HCT116 (cell line): ENCODE measurements at regions not wholly inside any gene's neighbourhood (a gene's known extent, or its start where the extent isn't known, plus 50 kb on each side); places are given as distances from the start of the nearest gene placed in this dataset.

Experiments
- ATAC-seq: fragments of 200-7000 bp; cut with Tn5 transposase; 2 replicates; pipeline ENCODE4 v1.9.1; 2020; ENCODE audit warnings: mild to moderate bottlenecking, moderate library complexity
- BruUV-seq: library from RNA; stranded (reverse); fragments of 400-500 nt; replicated peaks from 2 replicates; lab custom pipeline; 2021; lab: Mats Ljungman, UMichigan
- CTCF ChIA-PET: fragments of 300-600 bp; sonication (Branson Sonifier 250); formaldehyde crosslinking; loops from one replicate; lab custom pipeline; 2021; ENCODE audit warnings: antibody characterized with exemption; lab: Charles Lee
- POLR2A ChIA-PET: fragments of 300-600, 350-600 bp; sonication (Branson Sonifier 250); formaldehyde crosslinking; loops from one replicate; lab custom pipeline; 2021; ENCODE audit warnings: antibody characterized with exemption; lab: Charles Lee
- RAD21 ChIA-PET, 2 experiments: fragments of 300-600 bp; sonication (Branson Sonifier 250); formaldehyde crosslinking; loops; one replicate each; lab custom pipeline; 2023; ENCODE audit warnings: low total read pairs in 2 of 2; ENCODE audit not compliant: uncharacterized antibody in 2 of 2, unreplicated experiment in 2 of 2, low non-redundant PET in 1 of 2; lab: Charles Lee
- DNase-seq: peaks from one replicate; pipeline ENCODE4 v3.0.0-alpha.2; 2010; ENCODE audit warnings: low read depth, low spot score
- H2AFZ ChIP-seq: fragments of 200-600 bp; shearing (Covaris generic), sonication (generic); 2 replicates; pipeline ENCODE4 v1.6.1; 2017; ENCODE audit warnings: low read depth, mixed run types, mixed read lengths, antibody characterized with exemption, low read length; ENCODE audit not compliant: poor library complexity, severe bottlenecking
- H3K27ac ChIP-seq: 2 replicates; pipeline ENCODE4 v1.5.1; 2012; ENCODE audit warnings: low read depth, low read length
- H3K27me3 ChIP-seq: fragments of 200-600 bp; sonication (generic); 2 replicates; pipeline ENCODE4 v1.6.1; 2016; ENCODE audit warnings: mixed run types, low read length, mixed read lengths; ENCODE audit not compliant: insufficient read depth
- H3K36me3 ChIP-seq, 2 experiments: fragments of 200-500 bp in 1 of 2; fragments of 200-600 bp in 1 of 2; sonication (Bioruptor generic) in 1 of 2; sonication (generic) in 1 of 2; 2 replicates each; pipeline versions ENCODE4 v1.5.1 to v1.6.1; 2014 to 2016; ENCODE audit warnings: low read length in 2 of 2, inconsistent platforms in 1 of 2, mixed read lengths in 1 of 2, mixed run types in 1 of 2; ENCODE audit not compliant: insufficient read depth in 2 of 2, control insufficient read depth in 1 of 2
- H3K4me1 ChIP-seq, 2 experiments: fragments of 200-600 bp in 1 of 2; sonication (generic) in 1 of 2; 2 replicates each; pipeline versions ENCODE4 v1.5.1 to v1.6.1; 2012 to 2017; ENCODE audit warnings: low read length in 2 of 2, inconsistent platforms in 1 of 2, mild to moderate bottlenecking in 1 of 2, mixed read lengths in 1 of 2, mixed run types in 1 of 2, moderate library complexity in 1 of 2; ENCODE audit not compliant: insufficient read depth in 2 of 2, control insufficient read depth in 1 of 2
- H3K4me2 ChIP-seq: fragments of 200-600 bp; sonication (generic); 2 replicates; pipeline ENCODE4 v1.6.1; 2017; ENCODE audit warnings: mixed run types, low read length, mixed read lengths
- H3K4me3 ChIP-seq, 2 experiments: fragments of 200-600 bp in 1 of 2; sonication (generic) in 1 of 2; replicated peaks in 1 of 2; 2 replicates each; pipeline ENCODE4 v1.5.1; 2011 to 2016; ENCODE audit warnings: low read length in 2 of 2, control low read depth in 1 of 2, low read depth in 1 of 2, mild to moderate bottlenecking in 1 of 2, mixed read lengths in 1 of 2, mixed run types in 1 of 2
- H3K79me2 ChIP-seq: fragments of 200-600 bp; sonication (generic); 2 replicates; pipeline ENCODE4 v1.6.1; 2017; ENCODE audit warnings: mild to moderate bottlenecking, mixed run types, low read length, moderate library complexity, mixed read lengths; ENCODE audit not compliant: insufficient read depth
- H3K9ac ChIP-seq: fragments of 200-600 bp; sonication (generic); 2 replicates; pipeline ENCODE4 v1.6.1; 2016; ENCODE audit warnings: low read length, mixed read lengths
- H3K9me2 ChIP-seq: fragments of 200-600 bp; sonication (generic), shearing (Covaris generic); 2 replicates; pipeline ENCODE4 v1.6.1; 2017; ENCODE audit warnings: mixed run types, mild to moderate bottlenecking, moderate library complexity; ENCODE audit not compliant: insufficient read depth
- H3K9me3 ChIP-seq, 2 experiments: fragments of 200-500 bp in 1 of 2; fragments of 200-600 bp in 1 of 2; sonication (Bioruptor generic) in 1 of 2; sonication (generic) in 1 of 2; 2 replicates each; pipeline ENCODE4 v1.6.1; 2014 to 2017; ENCODE audit warnings: low read length in 2 of 2, mixed read lengths in 2 of 2, inconsistent platforms in 1 of 2, low read depth in 1 of 2, mild to moderate bottlenecking in 1 of 2, mixed run types in 1 of 2, moderate library complexity in 1 of 2; ENCODE audit not compliant: control insufficient read depth in 1 of 2, insufficient read depth in 1 of 2
- H4K20me1 ChIP-seq: fragments of 200-600 bp; sonication (generic), shearing (Covaris generic); 2 replicates; pipeline ENCODE4 v1.6.1; 2017; ENCODE audit warnings: mixed run types, mild to moderate bottlenecking, moderate library complexity; ENCODE audit not compliant: insufficient read depth
- CBX3 ChIP-seq: IDR thresholded peaks from 2 replicates; pipeline ENCODE4 v1.6.1; 2012; ENCODE audit warnings: low read depth
- CEBPB ChIP-seq: IDR thresholded peaks from 2 replicates; pipeline ENCODE4 v1.6.1; 2012; ENCODE audit warnings: low read depth
- CTCF ChIP-seq, 3 experiments: fragments of 200-600 bp in 1 of 3; sonication (generic) in 1 of 3; IDR thresholded peaks in 2 of 3; conservative IDR thresholded peaks in 1 of 3; 2 replicates each; pipeline ENCODE4 v1.5.1; 2012 to 2017; ENCODE audit warnings: low read depth in 2 of 3, low read length in 2 of 3, antibody characterized with exemption in 1 of 3, borderline replicate concordance in 1 of 3, control low read depth in 1 of 3, mild to moderate bottlenecking in 1 of 3, mixed read lengths in 1 of 3, mixed run types in 1 of 3, moderate library complexity in 1 of 3; ENCODE audit not compliant: insufficient read depth in 1 of 3
- ELF1 ChIP-seq: IDR thresholded peaks from 2 replicates; pipeline ENCODE4 v1.6.1; 2012; ENCODE audit warnings: low read depth, borderline replicate concordance
- EZH2 ChIP-seq: fragments of 200-600 bp; sonication (generic); IDR thresholded peaks from 2 replicates; pipeline ENCODE4 v1.6.1; 2017; ENCODE audit warnings: antibody characterized with exemption, mixed run types
- EZH2phosphoT487 ChIP-seq: fragments of 200-600 bp; IDR thresholded peaks from 2 replicates; pipeline ENCODE4 v1.6.1; 2018; ENCODE audit warnings: antibody characterized with exemption, borderline replicate concordance
- FOSL1 ChIP-seq: IDR thresholded peaks from 2 replicates; pipeline ENCODE4 v1.6.1; 2012; ENCODE audit warnings: low read depth
- JUND ChIP-seq: IDR thresholded peaks from 2 replicates; pipeline ENCODE4 v1.6.1; 2012
- MAX ChIP-seq: IDR thresholded peaks from 2 replicates; pipeline ENCODE4 v1.6.1; 2012
- POLR2A ChIP-seq: IDR thresholded peaks from 2 replicates; pipeline ENCODE4 v1.7.0; 2011; ENCODE audit warnings: borderline replicate concordance; ENCODE audit not compliant: insufficient read depth, insufficient read length; ENCODE audit errors: extremely low read depth
- RAD21 ChIP-seq: IDR thresholded peaks from 2 replicates; pipeline ENCODE4 v1.6.1; 2012; ENCODE audit warnings: low read depth, mild to moderate bottlenecking
- SIN3A ChIP-seq: IDR thresholded peaks from 2 replicates; pipeline ENCODE4 v1.6.1; 2012; ENCODE audit warnings: low read depth
- SP1 ChIP-seq: IDR thresholded peaks from 2 replicates; pipeline ENCODE4 v1.6.1; 2012; ENCODE audit warnings: low read depth
- SRF ChIP-seq: IDR thresholded peaks from 2 replicates; pipeline ENCODE4 v1.6.1; 2012; ENCODE audit warnings: low read depth
- TCF7L2 ChIP-seq: IDR thresholded peaks from 2 replicates; pipeline ENCODE4 v1.7.0; 2011; ENCODE audit warnings: borderline replicate concordance, inconsistent platforms; ENCODE audit not compliant: insufficient read depth, insufficient read length; ENCODE audit errors: extremely low read depth
- ZFX ChIP-seq: fragments of 450-650 bp; IDR thresholded peaks from 2 replicates; pipeline ENCODE4 v1.6.1; 2017
- ZNF274 ChIP-seq: fragments of 200-500 bp; sonication (Bioruptor generic); IDR thresholded peaks from 2 replicates; pipeline ENCODE4 v1.6.1; 2014; ENCODE audit warnings: mild to moderate bottlenecking, low read depth, low read length, inconsistent platforms
- intact Hi-C: fragments of 100-400 bp; cut with micrococcal nuclease; formaldehyde crosslinking; loops from 2 replicates; pipeline ENCODE4 v1.10.0; 2022
- TF ChIP-seq, protein P1 (sequence below): IDR thresholded peaks from 2 replicates; pipeline ENCODE4 v1.6.1; 2012; ENCODE audit warnings: low read depth
- TF ChIP-seq, protein P2 (sequence below): IDR thresholded peaks from 2 replicates; pipeline ENCODE4 v1.6.1; 2011; ENCODE audit warnings: mild to moderate bottlenecking, low read length, moderate library complexity; ENCODE audit not compliant: insufficient replicate concordance; ENCODE audit errors: extremely low read depth
- TF ChIP-seq, protein P3 (sequence below): IDR thresholded peaks from 2 replicates; pipeline ENCODE4 v1.6.1; 2012

DNA sequence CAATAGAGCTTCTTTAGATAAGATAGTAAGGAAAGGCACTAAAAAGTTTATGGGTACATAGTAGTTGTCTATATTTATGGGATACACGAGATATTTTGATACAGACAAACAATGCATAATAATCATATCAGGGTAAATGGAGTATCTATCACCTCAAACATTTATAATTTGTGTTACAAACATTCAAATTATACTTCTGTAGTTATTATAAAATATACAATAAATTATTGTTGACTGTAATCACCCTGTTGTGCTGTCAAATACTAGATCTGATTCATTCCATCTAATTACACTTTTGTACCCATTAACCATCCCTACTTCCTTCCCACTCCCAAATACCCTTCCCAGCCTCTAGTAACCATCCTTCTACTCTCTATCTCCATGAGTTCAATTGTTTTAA is 179.7 kb downstream of the FOXG1 start:
- no peaks in the 10 kb centered on the region for H4K20me1 ChIP-seq
- TF ChIP-seq TCF7L2 (no peak), CTCF (IDR thresholded peaks at IDR 0.05 in 2 of 3, conservative IDR thresholded peaks at IDR 0.05 in 1 of 3; ENCODE audit: borderline replicate concordance in 1 of 3, insufficient read depth in 1 of 3, low read depth in 2 of 3, low read length in 2 of 3) (no peak), CBX3 (no peak), ZNF274 (no peak), EZH2phosphoT487 (no peak), SIN3A (no peak), MAX (no peak), FOSL1 (no peak), SRF (no peak), EZH2 (no peak), ZFX (no peak), JUND (no peak), ELF1 (no peak), RAD21 (no peak), SP1 (no peak), CEBPB (no peak), POLR2A (no peak)
- TF ChIP-seq, protein P1, sequence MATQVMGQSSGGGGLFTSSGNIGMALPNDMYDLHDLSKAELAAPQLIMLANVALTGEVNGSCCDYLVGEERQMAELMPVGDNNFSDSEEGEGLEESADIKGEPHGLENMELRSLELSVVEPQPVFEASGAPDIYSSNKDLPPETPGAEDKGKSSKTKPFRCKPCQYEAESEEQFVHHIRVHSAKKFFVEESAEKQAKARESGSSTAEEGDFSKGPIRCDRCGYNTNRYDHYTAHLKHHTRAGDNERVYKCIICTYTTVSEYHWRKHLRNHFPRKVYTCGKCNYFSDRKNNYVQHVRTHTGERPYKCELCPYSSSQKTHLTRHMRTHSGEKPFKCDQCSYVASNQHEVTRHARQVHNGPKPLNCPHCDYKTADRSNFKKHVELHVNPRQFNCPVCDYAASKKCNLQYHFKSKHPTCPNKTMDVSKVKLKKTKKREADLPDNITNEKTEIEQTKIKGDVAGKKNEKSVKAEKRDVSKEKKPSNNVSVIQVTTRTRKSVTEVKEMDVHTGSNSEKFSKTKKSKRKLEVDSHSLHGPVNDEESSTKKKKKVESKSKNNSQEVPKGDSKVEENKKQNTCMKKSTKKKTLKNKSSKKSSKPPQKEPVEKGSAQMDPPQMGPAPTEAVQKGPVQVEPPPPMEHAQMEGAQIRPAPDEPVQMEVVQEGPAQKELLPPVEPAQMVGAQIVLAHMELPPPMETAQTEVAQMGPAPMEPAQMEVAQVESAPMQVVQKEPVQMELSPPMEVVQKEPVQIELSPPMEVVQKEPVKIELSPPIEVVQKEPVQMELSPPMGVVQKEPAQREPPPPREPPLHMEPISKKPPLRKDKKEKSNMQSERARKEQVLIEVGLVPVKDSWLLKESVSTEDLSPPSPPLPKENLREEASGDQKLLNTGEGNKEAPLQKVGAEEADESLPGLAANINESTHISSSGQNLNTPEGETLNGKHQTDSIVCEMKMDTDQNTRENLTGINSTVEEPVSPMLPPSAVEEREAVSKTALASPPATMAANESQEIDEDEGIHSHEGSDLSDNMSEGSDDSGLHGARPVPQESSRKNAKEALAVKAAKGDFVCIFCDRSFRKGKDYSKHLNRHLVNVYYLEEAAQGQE, result no peak
- TF ChIP-seq, protein P2, sequence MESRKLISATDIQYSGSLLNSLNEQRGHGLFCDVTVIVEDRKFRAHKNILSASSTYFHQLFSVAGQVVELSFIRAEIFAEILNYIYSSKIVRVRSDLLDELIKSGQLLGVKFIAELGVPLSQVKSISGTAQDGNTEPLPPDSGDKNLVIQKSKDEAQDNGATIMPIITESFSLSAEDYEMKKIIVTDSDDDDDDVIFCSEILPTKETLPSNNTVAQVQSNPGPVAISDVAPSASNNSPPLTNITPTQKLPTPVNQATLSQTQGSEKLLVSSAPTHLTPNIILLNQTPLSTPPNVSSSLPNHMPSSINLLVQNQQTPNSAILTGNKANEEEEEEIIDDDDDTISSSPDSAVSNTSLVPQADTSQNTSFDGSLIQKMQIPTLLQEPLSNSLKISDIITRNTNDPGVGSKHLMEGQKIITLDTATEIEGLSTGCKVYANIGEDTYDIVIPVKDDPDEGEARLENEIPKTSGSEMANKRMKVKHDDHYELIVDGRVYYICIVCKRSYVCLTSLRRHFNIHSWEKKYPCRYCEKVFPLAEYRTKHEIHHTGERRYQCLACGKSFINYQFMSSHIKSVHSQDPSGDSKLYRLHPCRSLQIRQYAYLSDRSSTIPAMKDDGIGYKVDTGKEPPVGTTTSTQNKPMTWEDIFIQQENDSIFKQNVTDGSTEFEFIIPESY, result no peak
- TF ChIP-seq, protein P3, sequence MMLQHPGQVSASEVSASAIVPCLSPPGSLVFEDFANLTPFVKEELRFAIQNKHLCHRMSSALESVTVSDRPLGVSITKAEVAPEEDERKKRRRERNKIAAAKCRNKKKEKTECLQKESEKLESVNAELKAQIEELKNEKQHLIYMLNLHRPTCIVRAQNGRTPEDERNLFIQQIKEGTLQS, result no peak
- peaks cover 0 to 6% of the 10 kb centered on the region in 2 experiments; a peak in 3 of 4 replicates for H3K9me3 ChIP-seq
- H3K9me2 ChIP-seq, result no peaks in the 10 kb centered on the region
- no peaks in the 10 kb centered on the region for H3K36me3 ChIP-seq
- no peak overlapping the region for H3K4me3 ChIP-seq
- ChIA-PET POLR2A (no interaction called here), CTCF (no interaction called here), RAD21 (no interaction called here)
- H3K4me2 ChIP-seq, result no peak overlapping the region
- intact Hi-C loops, result no loop called here
- DNase-seq (no peak), ATAC-seq (no peak)
- no peaks in the 10 kb centered on the region for H3K4me1 ChIP-seq
- no peak overlapping the region for H2AFZ ChIP-seq
- no TSS peak for BruUV-seq
- H3K27ac ChIP-seq, result no peak overlapping the region
- no peaks in the 10 kb centered on the region for H3K27me3 ChIP-seq
- no peaks in the 10 kb centered on the region for H3K79me2 ChIP-seq
- no peak overlapping the region for H3K9ac ChIP-seq
